PC-9 (cell line): ENCODE measurements at regions not wholly inside any gene's neighbourhood (a gene's known extent, or its start where the extent isn't known, plus 50 kb on each side); places are given as distances from the start of the nearest gene placed in this dataset.

Experiments
- BruUV-seq: library from RNA; stranded (reverse); fragments of 400-500 nt; replicated peaks from 2 replicates; lab custom pipeline; 2021; lab: Mats Ljungman, UMichigan
- CTCF ChIA-PET: fragments of 300-600 bp; sonication (Branson Sonifier 250); formaldehyde crosslinking; loops from one replicate; lab custom pipeline; 2022; ENCODE audit warnings: antibody characterized with exemption; lab: Charles Lee
- POLR2A ChIA-PET: fragments of 300-600 bp; sonication (Branson Sonifier 250); formaldehyde crosslinking; loops from one replicate; lab custom pipeline; 2022; ENCODE audit warnings: antibody characterized with exemption; ENCODE audit not compliant: unreplicated experiment; lab: Charles Lee
- DNase-seq, 2 experiments: peaks; one replicate each; pipeline versions ENCODE4 v3.0.0 to v3.0.0-alpha.2; 2015 to 2022; ENCODE audit warnings: mixed read lengths in 1 of 2
- H2AFZ ChIP-seq: fragments of 200-600 bp; sonication (generic); 2 replicates; pipeline ENCODE4 v1.8.1; 2017; ENCODE audit warnings: antibody characterized with exemption
- H3F3A ChIP-seq: fragments of 200-600 bp; sonication (generic); 2 replicates; pipeline ENCODE4 v1.8.1; 2017; ENCODE audit warnings: antibody characterized with exemption, mild to moderate bottlenecking, low read depth; ENCODE audit not compliant: insufficient read depth
- H3K27ac ChIP-seq: fragments of 200-600 bp; sonication (generic); 2 replicates; pipeline ENCODE4 v1.6.1; 2016; ENCODE audit warnings: mixed run types
- H3K27me3 ChIP-seq: fragments of 200-600 bp; sonication (generic); 2 replicates; pipeline ENCODE4 v1.6.1; 2016; ENCODE audit warnings: low read depth, mixed run types; ENCODE audit not compliant: insufficient read depth
- H3K36me3 ChIP-seq: fragments of 200-600 bp; sonication (generic); 2 replicates; pipeline ENCODE4 v1.6.1; 2016; ENCODE audit warnings: low read depth, mixed run types
- H3K4me1 ChIP-seq: fragments of 200-600 bp; sonication (generic); replicated peaks from 2 replicates; pipeline ENCODE4 v1.6.1; 2016; ENCODE audit warnings: mixed run types; ENCODE audit not compliant: insufficient read depth
- H3K4me2 ChIP-seq: fragments of 200-600 bp; sonication (generic); 2 replicates; pipeline ENCODE4 v1.6.1; 2017; ENCODE audit warnings: mixed run types
- H3K4me3 ChIP-seq: fragments of 200-600 bp; sonication (generic); 2 replicates; pipeline ENCODE4 v1.6.1; 2016; ENCODE audit warnings: mixed run types
- H3K79me2 ChIP-seq: fragments of 200-600 bp; sonication (generic); 2 replicates; pipeline ENCODE4 v1.6.1; 2017; ENCODE audit warnings: low read depth, mixed run types
- H3K9me2 ChIP-seq: fragments of 200-600 bp; sonication (generic); 2 replicates; pipeline ENCODE4 v1.8.1; 2017; ENCODE audit warnings: mild to moderate bottlenecking; ENCODE audit not compliant: insufficient read depth
- H3K9me3 ChIP-seq: fragments of 200-600 bp; sonication (generic); 2 replicates; pipeline ENCODE4 v1.8.1; 2016; ENCODE audit warnings: low read depth; ENCODE audit not compliant: insufficient read depth
- H4K20me1 ChIP-seq: fragments of 200-600 bp; sonication (generic); 2 replicates; pipeline ENCODE4 v1.8.1; 2017; ENCODE audit not compliant: insufficient read depth
- CTCF ChIP-seq: fragments of 200-600 bp; sonication (generic); conservative IDR thresholded peaks from 2 replicates; pipeline ENCODE4 v1.6.1; 2017; ENCODE audit warnings: mixed run types, antibody characterized with exemption, mild to moderate bottlenecking, moderate library complexity
- EZH2 ChIP-seq: fragments of 200-600 bp; sonication (generic); IDR thresholded peaks from 2 replicates; pipeline ENCODE4 v1.8.0; 2017; ENCODE audit warnings: antibody characterized with exemption, low read depth
- intact Hi-C: fragments of 100-400 bp; cut with micrococcal nuclease; formaldehyde crosslinking; loops from one replicate; pipeline ENCODE4 v1.10.0; 2022; ENCODE audit not compliant: unreplicated experiment

GRCh38 chr3:80994085-80994665 is 767.3 kb downstream of the GBE1 start:
- Histone ChIP-seq H3K4me3 (no peak overlapping the region), H3K9me2 (no peaks in the 10 kb centered on the region), H3K9me3 (no peaks in the 10 kb centered on the region), H3K27me3 (no peaks in the 10 kb centered on the region), H3K36me3 (no peaks in the 10 kb centered on the region), H3K27ac (no peak overlapping the region), H3K4me1 (no peaks in the 10 kb centered on the region), H2AFZ (no peak overlapping the region), H4K20me1 (no peaks in the 10 kb centered on the region), H3F3A (no peaks in the 10 kb centered on the region), H3K79me2 (no peaks in the 10 kb centered on the region), H3K4me2 (no peak overlapping the region)
- ChIA-PET POLR2A (no interaction called here), CTCF (no interaction called here)
- intact Hi-C loops, result no loop called here
- no TSS peak for BruUV-seq
- TF ChIP-seq CTCF (no peak), EZH2 (no peak)
- DNase-seq, result no peak

GRCh38 chr3:80993241-80993945 is 768.1 kb downstream of the GBE1 start:
- no peak for TF ChIP-seq EZH2
- TF ChIP-seq CTCF, result no peak
- Histone ChIP-seq H3K79me2 (no peaks in the 10 kb centered on the region), H2AFZ (no peak overlapping the region), H3K27me3 (no peaks in the 10 kb centered on the region), H3K4me2 (no peak overlapping the region), H3K9me2 (no peaks in the 10 kb centered on the region), H3F3A (no peaks in the 10 kb centered on the region), H3K4me1 (no peaks in the 10 kb centered on the region), H3K36me3 (no peaks in the 10 kb centered on the region), H3K9me3 (no peaks in the 10 kb centered on the region), H3K4me3 (no peak overlapping the region), H3K27ac (no peak overlapping the region), H4K20me1 (no peaks in the 10 kb centered on the region)
- POLR2A ChIA-PET, result no interaction called here
- no TSS peak for BruUV-seq
- intact Hi-C loops, result no loop called here
- no peak for DNase-seq
- CTCF ChIA-PET, result no interaction called here

- H4K20me1 ChIP-seq, result no peaks in the 10 kb centered on the region
- ChIA-PET POLR2A (no interaction called here), CTCF (no interaction called here)
- H3K79me2 ChIP-seq, result no peaks in the 10 kb centered on the region
- no peak overlapping the region for H3K4me2 ChIP-seq
- H2AFZ ChIP-seq, result no peak overlapping the region
- no TSS peak for BruUV-seq
- H3K9me2 ChIP-seq, result no peaks in the 10 kb centered on the region; the same call in 1 of the 2 replicates
- H3K27ac ChIP-seq, result no peak overlapping the region
- no peaks in the 10 kb centered on the region for H3K4me1 ChIP-seq
- no peak overlapping the region for H3K4me3 ChIP-seq
- TF ChIP-seq EZH2 (no peak), CTCF (no peak)
- H3F3A ChIP-seq, result no peaks in the 10 kb centered on the region
- H3K36me3 ChIP-seq, result no peaks in the 10 kb centered on the region
- intact Hi-C loops, result no loop called here
- no peak for DNase-seq
- H3K9me3 ChIP-seq, result no peaks in the 10 kb centered on the region
- H3K27me3 ChIP-seq, result no peaks in the 10 kb centered on the region
These were observed 777.7 kb downstream of the GBE1 start for GRCh38 chr3:80983753-80984152.
